CD14-positive monocyte (primary cell): ENCODE measurements at regions not wholly inside any gene's neighbourhood (a gene's known extent, or its start where the extent isn't known, plus 50 kb on each side); places are given as distances from the start of the nearest gene placed in this dataset.

Source experiments
- DNase-seq, 3 donors: peaks; one replicate each; pipeline ENCODE4 v3.0.0-alpha.2; 2011 to 2022
- H2AFZ ChIP-seq: 2 replicates; pipeline ENCODE4 v1.6.0; 2012; ENCODE audit warnings: mild to moderate bottlenecking, low read depth, low read length, inconsistent platforms; ENCODE audit not compliant: insufficient read depth, poor library complexity, severe bottlenecking
- H3K27ac ChIP-seq, 2 donors: 1 replicate in 1 of 2; 2 replicates in 1 of 2; pipeline ENCODE4 v1.5.1; 2012 to 2013; ENCODE audit warnings: low read length in 2 of 2, control low read depth in 1 of 2, inconsistent platforms in 1 of 2, low read depth in 1 of 2, mild to moderate bottlenecking in 1 of 2
- H3K27me3 ChIP-seq, 2 donors: one replicate each; pipeline versions ENCODE4 v1.6.0 to v1.6.1; 2011 to 2013; ENCODE audit warnings: low read length in 2 of 2; ENCODE audit not compliant: control insufficient read depth in 2 of 2, insufficient read depth in 2 of 2
- H3K36me3 ChIP-seq, 2 donors: replicated peaks in 1 of 2; 1 replicate in 1 of 2; 2 replicates in 1 of 2; pipeline versions ENCODE4 v1.5.1 to v1.6.1; 2012 to 2013; ENCODE audit warnings: low read length in 2 of 2, control low read depth in 1 of 2, inconsistent platforms in 1 of 2, mild to moderate bottlenecking in 1 of 2; ENCODE audit not compliant: insufficient read depth in 2 of 2, control insufficient read depth in 1 of 2
- H3K4me1 ChIP-seq, 2 donors: 1 replicate in 1 of 2; 2 replicates in 1 of 2; pipeline versions ENCODE4 v1.5.1 to v1.6.1; 2012 to 2013; ENCODE audit warnings: low read length in 2 of 2, control low read depth in 1 of 2, inconsistent platforms in 1 of 2, mild to moderate bottlenecking in 1 of 2, moderate library complexity in 1 of 2; ENCODE audit not compliant: insufficient read depth in 2 of 2, control insufficient read depth in 1 of 2
- H3K4me2 ChIP-seq: replicated peaks from 2 replicates; pipeline ENCODE3; 2012; ENCODE audit warnings: low read length, moderate library complexity, mild to moderate bottlenecking; ENCODE audit not compliant: poor library complexity, severe bottlenecking; ENCODE audit errors: extremely low read depth
- H3K4me3 ChIP-seq, 3 experiments: fragments of 200-600 bp in 1 of 3; sonication (generic) in 1 of 3; replicated peaks in 1 of 3; 1 replicate in 2 of 3; 2 replicates in 1 of 3; pipeline ENCODE4 v1.5.1; 2011 to 2013; ENCODE audit warnings: low read length in 3 of 3, mild to moderate bottlenecking in 3 of 3, control low read depth in 2 of 3, low read depth in 2 of 3, inconsistent platforms in 1 of 3, moderate library complexity in 1 of 3
- H3K79me2 ChIP-seq: 2 replicates; pipeline ENCODE4 v1.6.0; 2012; ENCODE audit warnings: mild to moderate bottlenecking, control low read depth, inconsistent platforms, low read length, moderate library complexity; ENCODE audit not compliant: insufficient read depth
- H3K9ac ChIP-seq: 2 replicates; pipeline ENCODE4 v1.6.0; 2017; ENCODE audit warnings: low read length, mild to moderate bottlenecking; ENCODE audit not compliant: insufficient read depth, poor library complexity, severe bottlenecking
- H3K9me3 ChIP-seq, 2 donors: replicated peaks in 1 of 2; 1 replicate in 1 of 2; 2 replicates in 1 of 2; pipeline versions ENCODE4 v1.5.1 to v1.6.1; 2012 to 2013; ENCODE audit warnings: low read length in 2 of 2, control low read depth in 1 of 2; ENCODE audit not compliant: control insufficient read depth in 1 of 2, insufficient read depth in 1 of 2
- H4K20me1 ChIP-seq: 2 replicates; pipeline ENCODE4 v1.6.0; 2012; ENCODE audit warnings: mild to moderate bottlenecking, low read length, control low read depth, moderate library complexity; ENCODE audit not compliant: insufficient read depth
- H3K27ac Mint-ChIP-seq, 7 donors: one replicate each; pipeline ENCODE4 v1.8.0; 2020; ENCODE audit warnings: mild to moderate bottlenecking in 7 of 7, mixed read lengths in 7 of 7, moderate library complexity in 6 of 7, inconsistent platforms in 2 of 7
- H3K27me3 Mint-ChIP-seq, 3 donors: one replicate each; pipeline ENCODE4 v1.8.0; 2021 to 2022; ENCODE audit warnings: low read depth in 3 of 3, mild to moderate bottlenecking in 3 of 3, mixed read lengths in 3 of 3, moderate library complexity in 3 of 3, inconsistent platforms in 1 of 3
- H3K36me3 Mint-ChIP-seq, 2 donors: one replicate each; pipeline ENCODE4 v1.8.0; 2020; ENCODE audit warnings: mixed read lengths in 2 of 2, inconsistent platforms in 1 of 2, mild to moderate bottlenecking in 1 of 2
- H3K4me1 Mint-ChIP-seq: one replicate; pipeline ENCODE4 v1.8.0; 2020; ENCODE audit warnings: mild to moderate bottlenecking, mixed read lengths
- H3K4me3 Mint-ChIP-seq, 2 donors: one replicate each; pipeline ENCODE4 v1.8.0; 2020; ENCODE audit warnings: mild to moderate bottlenecking in 2 of 2, mixed read lengths in 2 of 2, moderate library complexity in 1 of 2
- H3K9me3 Mint-ChIP-seq, 7 donors: one replicate each; pipeline ENCODE4 v1.8.0; 2020 to 2022; ENCODE audit warnings: mixed read lengths in 7 of 7, mild to moderate bottlenecking in 6 of 7, moderate library complexity in 6 of 7, inconsistent platforms in 2 of 7
- WGBS: methylation state at CpG from one replicate; pipeline ENCODE4 v1.1.5; 2013; ENCODE audit warnings: missing lambda C conversion rate; ENCODE audit not compliant: insufficient coverage; 5-methylcytosine and 5-hydroxymethylcytosine counted together
- intact Hi-C, 2 donors: fragments of 100-400 bp; cut with micrococcal nuclease; formaldehyde crosslinking; loops; one replicate each; pipeline versions ENCODE4 v1.15.0 to v1.15.1; 2023
- TF ChIP-seq, protein P1 (sequence below): fragments of 200-600 bp; IDR thresholded peaks from one replicate; pipeline ENCODE4 v1.8.0; 2022; ENCODE audit warnings: antibody characterized with exemption, mild to moderate bottlenecking

DNA sequence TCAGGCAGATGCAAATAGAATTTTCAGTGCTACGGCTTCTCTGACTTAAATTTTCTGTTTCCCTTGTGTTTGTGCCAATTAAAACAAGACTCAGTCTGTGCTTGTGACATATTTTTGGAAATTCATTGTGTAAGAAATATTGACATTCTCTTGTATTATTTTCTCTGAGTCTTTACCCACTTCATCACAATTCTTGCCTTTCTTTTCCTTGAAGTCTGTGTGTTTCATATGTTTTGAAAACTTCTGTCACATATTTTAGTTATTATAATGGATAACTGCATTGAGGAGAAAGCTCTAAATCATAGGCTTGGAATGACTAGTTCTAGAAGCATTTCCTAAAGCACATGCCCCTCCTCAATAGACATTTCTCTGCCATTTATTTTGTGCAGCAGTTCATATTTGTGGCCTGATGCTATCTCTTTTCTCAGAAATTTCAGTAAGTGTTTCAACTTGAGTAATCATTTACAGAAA lies 206.6 kb downstream of the PALM2AKAP2 start:
- no peaks in the 10 kb centered on the region for H3K36me3 ChIP-seq
- no peak overlapping the region for H3K4me3 ChIP-seq
- H4K20me1 ChIP-seq: no peaks in the 10 kb centered on the region
- no peak for DNase-seq
- no peaks in the 10 kb centered on the region for H3K4me1 ChIP-seq
- H3K4me2 ChIP-seq: no peak overlapping the region
- H3K4me1 Mint-ChIP-seq: no peaks in the 10 kb centered on the region
- peaks cover 0 to 16% (median 9%) of the 10 kb centered on the region in 7 donors for H3K9me3 Mint-ChIP-seq
- no peak overlapping the region for H2AFZ ChIP-seq
- no peaks in the 10 kb centered on the region for H3K79me2 ChIP-seq
- no peak overlapping the region for H3K27ac Mint-ChIP-seq
- peaks cover 4 to 12% (median 7%) of the 10 kb centered on the region in 3 donors for H3K27me3 Mint-ChIP-seq
- H3K27me3 ChIP-seq: peaks cover 0 to 5% of the 10 kb centered on the region in 2 donors
- no peak overlapping the region for H3K4me3 Mint-ChIP-seq
- H3K36me3 Mint-ChIP-seq: no peaks in the 10 kb centered on the region
- no CpG with 5 or more reads among the region's 1 CpG for WGBS
- intact Hi-C loops: no loop called here
- H3K9me3 ChIP-seq: peaks cover 3 to 6% of the 10 kb centered on the region in 2 donors
- TF ChIP-seq, protein P1, sequence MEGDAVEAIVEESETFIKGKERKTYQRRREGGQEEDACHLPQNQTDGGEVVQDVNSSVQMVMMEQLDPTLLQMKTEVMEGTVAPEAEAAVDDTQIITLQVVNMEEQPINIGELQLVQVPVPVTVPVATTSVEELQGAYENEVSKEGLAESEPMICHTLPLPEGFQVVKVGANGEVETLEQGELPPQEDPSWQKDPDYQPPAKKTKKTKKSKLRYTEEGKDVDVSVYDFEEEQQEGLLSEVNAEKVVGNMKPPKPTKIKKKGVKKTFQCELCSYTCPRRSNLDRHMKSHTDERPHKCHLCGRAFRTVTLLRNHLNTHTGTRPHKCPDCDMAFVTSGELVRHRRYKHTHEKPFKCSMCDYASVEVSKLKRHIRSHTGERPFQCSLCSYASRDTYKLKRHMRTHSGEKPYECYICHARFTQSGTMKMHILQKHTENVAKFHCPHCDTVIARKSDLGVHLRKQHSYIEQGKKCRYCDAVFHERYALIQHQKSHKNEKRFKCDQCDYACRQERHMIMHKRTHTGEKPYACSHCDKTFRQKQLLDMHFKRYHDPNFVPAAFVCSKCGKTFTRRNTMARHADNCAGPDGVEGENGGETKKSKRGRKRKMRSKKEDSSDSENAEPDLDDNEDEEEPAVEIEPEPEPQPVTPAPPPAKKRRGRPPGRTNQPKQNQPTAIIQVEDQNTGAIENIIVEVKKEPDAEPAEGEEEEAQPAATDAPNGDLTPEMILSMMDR: no peak
- no peak overlapping the region for H3K9ac ChIP-seq
- H3K27ac ChIP-seq: no peak overlapping the region

DNA sequence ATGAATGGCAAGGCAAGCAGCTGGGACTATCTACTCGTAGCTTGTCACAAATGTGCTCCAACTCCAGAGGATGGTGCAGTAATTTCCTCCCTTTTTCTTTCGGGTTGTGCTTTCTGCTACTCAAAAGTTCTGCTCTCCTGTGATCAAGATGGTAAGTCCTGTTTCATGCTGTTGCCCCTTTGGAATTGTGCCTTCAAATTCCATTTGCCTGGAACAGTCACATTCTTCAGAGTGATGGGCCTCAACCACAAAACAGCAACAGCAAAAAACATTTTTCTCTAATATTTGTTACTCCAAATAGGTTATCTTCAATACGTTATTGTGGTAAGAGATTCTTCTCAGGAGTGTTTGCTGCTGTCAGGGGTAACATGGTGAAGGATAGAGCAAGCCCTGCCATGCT lies 209.3 kb downstream of the PALM2AKAP2 start:
- H3K4me3 ChIP-seq: no peak overlapping the region
- no peak overlapping the region for H3K9ac ChIP-seq
- H3K27ac ChIP-seq: no peak overlapping the region
- H3K4me1 ChIP-seq: no peaks in the 10 kb centered on the region
- Mint-ChIP-seq H3K36me3 (no peaks in the 10 kb centered on the region), H3K4me1 (no peaks in the 10 kb centered on the region), H3K27ac (no peak overlapping the region), H3K4me3 (no peak overlapping the region), H3K27me3 (peaks cover 5 to 11% (median 7%) of the 10 kb centered on the region in 3 donors), H3K9me3 (peaks cover 0 to 13% (median 9%) of the 10 kb centered on the region in 7 donors)
- no peak overlapping the region for H3K4me2 ChIP-seq
- intact Hi-C loops: no loop called here
- H4K20me1 ChIP-seq: no peaks in the 10 kb centered on the region
- no peaks in the 10 kb centered on the region for H3K36me3 ChIP-seq
- H3K27me3 ChIP-seq: no peaks in the 10 kb centered on the region
- no peak overlapping the region for H2AFZ ChIP-seq
- no peaks in the 10 kb centered on the region for H3K79me2 ChIP-seq
- TF ChIP-seq, protein P1: no peak
- WGBS: 93% methylated on average over 2 of the region's 3 CpGs
- H3K9me3 ChIP-seq: peaks cover 3 to 6% of the 10 kb centered on the region in 2 donors
- no peak for DNase-seq
